NAMALWA (cell line): ENCODE measurements at regions not wholly inside any gene's neighbourhood (a gene's known extent, or its start where the extent isn't known, plus 50 kb on each side); places are given as distances from the start of the nearest gene placed in this dataset.

Source experiments
- DNase-seq: peaks from one replicate; pipeline ENCODE4 v3.0.0-alpha.2; 2015; ENCODE audit warnings: low spot score

DNA sequence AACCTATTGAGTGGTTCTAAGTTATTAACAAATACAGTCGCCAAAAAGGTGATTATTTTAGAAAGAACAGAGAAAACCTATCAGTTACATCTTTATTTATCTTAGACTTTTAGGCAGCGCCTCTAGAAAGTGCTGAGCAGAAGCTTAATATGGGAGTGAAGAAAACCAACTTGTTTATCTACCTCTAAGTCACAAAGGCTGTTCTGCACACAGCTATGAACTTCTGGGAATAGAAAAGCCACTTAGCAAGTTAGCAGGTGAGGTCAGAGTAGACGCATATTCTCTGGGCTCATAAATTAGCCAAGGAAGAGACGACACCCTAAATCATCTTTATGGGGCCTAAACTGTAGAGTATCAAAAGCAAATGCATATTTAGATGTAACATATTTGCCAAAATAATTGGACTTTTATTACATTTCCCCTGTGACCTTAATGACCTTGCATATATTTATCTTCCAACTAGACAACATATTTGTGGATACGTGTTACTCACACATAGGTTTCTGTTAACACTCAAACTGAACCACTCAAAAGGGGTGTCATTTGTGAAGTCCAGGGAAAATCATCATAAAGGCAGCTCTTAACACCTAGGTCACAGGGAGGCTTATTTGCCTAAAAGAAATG is 267.1 kb downstream of the ADGB start:
- DNase-seq, result no peak

DNA sequence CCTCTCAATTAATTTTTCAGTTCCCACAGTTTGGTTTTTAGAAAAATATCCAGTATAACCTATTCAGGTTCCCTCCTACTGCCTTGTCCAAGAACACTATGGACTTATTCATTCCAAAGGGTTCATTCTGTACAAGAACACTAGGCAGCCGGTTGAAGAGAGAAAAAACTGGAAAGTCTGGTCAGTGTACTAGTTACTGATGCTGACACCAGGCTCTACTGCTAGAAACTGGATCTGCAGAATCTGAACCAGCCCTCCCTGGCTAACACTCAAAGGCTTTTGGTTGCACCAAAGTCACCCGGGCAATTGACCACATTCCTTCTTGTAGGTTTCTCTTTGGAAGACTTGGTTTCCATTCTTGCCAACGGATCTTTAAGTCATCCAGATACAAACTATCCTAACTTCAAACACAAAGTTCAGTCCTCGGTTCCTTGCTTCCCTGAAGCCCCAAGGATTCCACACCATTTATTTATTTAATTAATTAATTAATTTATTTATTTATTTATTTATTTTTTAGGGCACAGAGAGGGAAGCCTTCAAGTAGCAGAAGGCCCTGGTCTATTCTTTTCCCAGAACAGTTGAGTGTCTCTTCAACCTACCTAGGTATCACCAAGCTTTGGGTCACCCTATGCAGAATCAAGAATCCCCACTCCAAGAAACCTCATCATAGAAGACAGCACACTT is 268.1 kb downstream of the ADGB start:
- DNase-seq, result no peak

DNA sequence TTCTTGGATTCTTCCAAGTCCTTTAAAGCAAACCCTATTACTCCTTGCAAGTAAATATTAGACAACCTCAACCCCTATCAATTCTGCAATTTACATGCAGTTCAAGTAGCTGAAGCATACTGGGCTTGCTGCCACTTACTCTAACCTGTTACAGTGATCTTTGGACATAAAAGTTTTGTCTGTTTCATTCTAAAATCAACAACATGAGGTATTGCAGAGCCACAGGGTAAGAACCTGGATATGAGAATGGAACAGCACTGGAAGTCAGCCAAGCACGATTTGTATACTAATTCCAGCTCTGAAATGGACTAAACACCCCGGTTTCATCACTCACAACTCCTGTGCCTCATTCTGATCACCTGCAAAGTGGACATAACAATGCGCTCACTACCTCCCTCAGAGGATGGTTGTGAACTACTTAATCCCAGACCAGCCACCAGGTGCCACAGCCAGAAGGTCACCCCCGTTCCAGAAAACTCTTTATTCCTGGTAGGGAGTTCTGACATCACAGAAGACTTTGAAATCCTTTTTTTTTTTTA is 270.0 kb downstream of the ADGB start:
- no peak for DNase-seq

DNA sequence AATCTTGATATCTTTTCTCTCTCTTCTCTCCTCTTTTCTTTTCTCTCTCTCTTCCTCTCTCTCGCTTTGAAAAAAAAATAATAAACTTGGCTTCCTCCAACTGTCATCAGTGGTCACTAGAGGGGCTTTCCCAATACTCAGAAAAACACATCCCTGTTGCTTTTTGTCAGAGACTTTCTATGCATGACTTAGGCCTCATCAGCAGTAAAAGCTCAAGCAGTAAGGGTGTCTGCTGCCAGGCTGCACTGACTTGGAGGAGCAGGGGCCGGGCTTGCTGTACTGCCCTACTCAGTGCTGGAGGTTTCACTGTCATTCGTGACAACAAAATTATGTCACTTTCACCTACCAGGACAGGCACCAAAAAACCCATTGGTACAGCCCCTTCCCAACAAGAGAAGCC is 272.0 kb downstream of the ADGB start:
- no peak for DNase-seq

DNA sequence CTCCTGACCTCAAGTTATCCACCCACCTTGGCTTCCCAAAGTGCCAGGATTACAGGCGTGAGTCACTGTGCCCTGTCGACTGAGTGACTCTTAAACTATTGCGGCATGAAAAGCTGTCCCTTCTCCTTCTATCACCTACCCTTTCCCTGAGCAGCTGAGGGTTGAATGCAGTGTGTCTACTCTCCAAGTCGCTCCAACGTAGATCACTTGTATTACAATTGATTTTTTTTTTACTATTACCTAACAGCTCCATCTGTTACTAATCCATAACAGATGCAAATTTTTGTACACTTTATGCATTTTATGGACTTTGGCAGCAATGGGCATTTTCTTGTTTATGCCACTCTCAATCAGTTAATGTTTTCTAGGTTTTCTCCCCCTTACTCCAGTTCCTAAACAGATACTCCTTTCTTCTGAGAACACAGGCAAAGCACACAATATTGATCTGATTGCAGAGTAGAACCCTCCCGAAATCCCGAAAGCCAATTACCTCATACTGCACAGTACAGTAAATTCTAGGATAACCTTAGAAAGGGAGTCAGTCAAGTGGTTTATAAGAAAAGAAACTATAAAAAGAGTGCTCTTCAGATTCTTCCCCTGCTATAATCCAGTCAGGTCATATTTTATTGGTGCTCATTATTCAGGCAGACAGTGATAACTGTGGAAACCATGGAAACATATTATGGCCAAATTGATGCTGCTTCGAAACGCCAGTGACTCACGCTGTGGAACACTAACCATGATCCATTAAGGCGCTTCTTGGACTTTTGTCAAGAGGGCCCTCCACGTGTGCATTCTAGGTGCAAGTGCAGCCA is 273.0 kb downstream of the ADGB start:
- no peak for DNase-seq

GRCh38 chr6:146872426-146872785 is 273.6 kb downstream of the ADGB start:
- no peak for DNase-seq

DNA sequence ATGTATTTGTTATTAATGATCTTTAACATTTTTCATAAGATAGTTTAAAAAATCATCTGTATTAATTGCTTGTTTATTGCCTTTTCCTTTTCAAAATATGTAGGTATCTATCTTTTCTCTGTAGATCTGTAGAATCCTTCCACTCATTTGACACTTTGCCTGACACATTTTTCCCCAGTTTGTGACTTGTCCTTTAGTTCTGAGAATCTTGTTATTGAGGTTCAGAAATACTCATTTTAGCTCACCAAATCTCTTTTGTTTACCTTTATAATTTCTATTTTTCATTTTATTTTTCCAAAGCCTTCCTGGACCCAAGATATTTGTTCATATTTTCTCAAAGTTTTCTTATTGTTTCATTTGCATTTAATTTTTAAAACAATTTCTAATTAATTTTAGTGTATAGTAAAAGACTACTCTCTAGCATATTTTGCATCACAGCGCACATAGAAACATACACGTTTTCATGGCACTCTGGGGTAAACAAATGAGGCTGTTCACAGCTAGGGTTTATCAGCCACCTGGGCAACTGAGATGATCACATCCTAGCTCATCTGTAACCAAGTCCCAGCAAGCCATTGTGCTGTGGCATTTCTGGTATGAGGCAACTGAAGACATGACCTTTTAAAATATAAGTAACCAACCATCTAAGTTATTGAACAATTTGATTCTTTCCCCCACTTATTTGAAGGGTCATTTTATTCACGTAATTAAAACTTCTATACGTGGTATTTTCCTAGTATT is 275.7 kb downstream of the ADGB start:
- no peak for DNase-seq

- DNase-seq, result no peak
Measured at GRCh38 chr6:146875927-146876270, 277.1 kb downstream of the ADGB start.

GRCh38 chr6:146876271-146877151 is 277.7 kb downstream of the ADGB start:
- DNase-seq, result no peak

DNA sequence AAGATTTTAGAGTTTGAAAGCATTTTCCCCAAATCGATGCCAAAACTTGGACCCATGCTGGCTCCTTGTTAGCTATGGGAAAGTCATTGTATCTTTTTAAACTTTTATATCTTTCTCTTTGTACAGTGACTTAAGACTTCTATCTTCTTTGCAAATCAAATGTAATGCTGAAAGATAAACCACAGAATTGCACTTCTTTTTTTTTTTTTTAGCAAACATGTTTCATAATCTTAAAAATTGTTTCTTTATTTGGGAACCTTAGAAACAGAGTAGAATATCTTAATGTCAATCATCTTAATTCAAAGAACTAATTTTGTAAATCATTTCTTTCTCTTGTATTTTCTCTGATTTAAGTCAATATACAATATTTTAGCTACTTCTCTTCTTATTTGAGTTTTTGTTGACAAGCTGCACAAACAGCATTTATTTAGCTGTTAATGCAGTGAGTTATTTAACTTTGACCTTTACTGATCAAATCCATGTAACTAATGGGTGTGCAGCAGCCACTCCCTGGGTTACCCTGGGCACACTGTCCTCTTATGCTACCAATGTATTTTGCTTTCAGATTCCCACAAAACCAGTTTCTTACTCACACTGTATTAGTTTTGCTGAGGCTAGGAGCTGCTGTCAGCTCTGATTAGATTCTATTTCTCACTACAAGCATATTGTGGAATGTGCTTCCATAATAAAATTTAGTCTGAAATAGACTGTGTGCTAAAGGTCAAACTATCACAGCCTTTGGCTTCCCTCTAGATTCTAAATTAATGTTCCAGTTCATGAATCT is 279.6 kb downstream of the ADGB start:
- DNase-seq, result no peak

DNA sequence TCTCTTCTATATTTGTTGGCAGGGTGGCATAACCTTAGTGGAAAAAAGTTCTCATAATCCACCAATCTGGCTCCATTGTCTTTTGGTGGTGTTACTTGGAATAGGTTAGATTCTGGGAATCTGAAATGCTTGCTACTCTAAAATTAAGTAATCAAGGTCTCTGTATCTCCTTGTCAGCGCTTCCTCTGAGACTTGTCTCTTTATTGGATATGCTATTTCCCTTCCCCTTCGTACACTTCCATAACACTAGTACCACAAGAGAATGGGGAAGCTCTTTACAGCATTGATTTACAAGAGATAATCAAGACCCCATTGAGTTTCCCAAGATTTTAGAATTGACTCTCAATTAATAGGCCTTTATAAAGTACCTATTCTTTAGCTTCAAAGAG is 280.2 kb downstream of the ADGB start:
- DNase-seq, result no peak

DNA sequence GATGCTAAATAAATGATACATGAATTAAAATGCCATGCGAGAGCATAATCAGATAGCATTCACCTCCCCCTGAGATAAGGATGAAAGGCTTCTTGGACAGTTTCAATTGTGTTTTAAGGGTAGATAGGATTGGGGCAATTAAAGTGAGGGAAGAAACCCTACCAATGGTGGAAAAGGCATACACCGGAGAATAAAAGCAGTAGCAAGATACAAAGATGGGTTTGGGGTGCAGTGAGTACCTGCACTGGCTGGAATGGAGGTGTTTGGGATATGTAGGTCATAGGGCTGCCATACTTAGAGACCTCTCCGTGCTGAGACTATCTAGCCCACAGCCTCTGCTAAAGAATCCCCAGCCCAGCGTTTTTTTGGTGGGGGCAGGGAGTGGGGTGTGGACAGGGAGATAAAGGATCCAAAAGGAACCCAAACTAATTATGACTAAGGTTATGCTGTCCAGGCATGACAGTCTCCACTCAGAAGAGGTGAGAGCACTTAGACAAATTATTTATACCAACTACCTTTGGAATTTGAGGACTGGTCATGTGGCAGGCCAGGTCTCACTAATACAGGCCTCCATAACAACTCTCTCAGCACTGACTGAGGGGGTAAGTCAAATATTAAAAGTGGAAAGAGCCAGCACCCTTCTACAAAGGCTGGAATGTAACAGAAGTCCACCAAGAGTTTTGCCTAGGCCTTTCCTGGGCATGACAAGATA is 280.8 kb downstream of the ADGB start:
- DNase-seq, result no peak

GRCh38 chr6:146881228-146882181 is 282.7 kb downstream of the ADGB start:
- no peak for DNase-seq

- DNase-seq, result no peak
Measured at GRCh38 chr6:146883640-146884531, 285.1 kb downstream of the ADGB start.

DNA sequence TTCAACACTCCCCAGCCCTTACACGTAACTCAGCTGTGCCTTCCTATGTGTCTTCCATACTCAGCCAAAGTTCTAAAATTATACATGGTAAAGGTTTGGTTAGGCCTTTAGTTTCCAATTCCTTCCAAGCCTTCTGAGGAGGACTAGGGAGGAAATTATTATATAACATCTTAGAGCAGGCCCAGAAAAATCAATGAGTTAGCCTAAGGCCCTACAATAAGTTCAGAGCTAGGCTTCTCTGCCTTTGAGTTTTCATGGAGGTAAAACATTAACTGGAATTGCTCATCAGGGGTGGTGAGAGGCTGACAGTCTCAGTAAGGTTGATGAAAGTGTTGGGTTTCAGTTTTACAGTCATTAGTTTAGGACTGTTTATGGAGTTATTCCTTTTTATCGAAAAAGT is 286.0 kb downstream of the ADGB start:
- DNase-seq, result no peak

GRCh38 chr6:146885708-146886457 is 287.1 kb downstream of the ADGB start:
- DNase-seq, result no peak
